SK-N-MC (cell line): ENCODE measurements at regions not wholly inside any gene's neighbourhood (a gene's known extent, or its start where the extent isn't known, plus 50 kb on each side); places are given as distances from the start of the nearest gene placed in this dataset.

Source experiments
- EZH2 ChIP-seq: fragments of 200-600 bp; sonication (generic); IDR thresholded peaks from one replicate; pipeline ENCODE4 v1.6.1; 2017; ENCODE audit warnings: antibody characterized with exemption
- POLR2AphosphoS5 ChIP-seq: IDR thresholded peaks from 2 replicates; pipeline ENCODE4 v1.6.1; 2012; ENCODE audit warnings: mild to moderate bottlenecking, low read depth, low read length, borderline replicate concordance

- TF ChIP-seq EZH2 (no peak), POLR2AphosphoS5 (no peak)
These were observed 189.3 kb downstream of the ANAPC1 start for GRCh38 chr2:111694700-111695101.
